IMR-90 (cell line): ENCODE measurements at regions not wholly inside any gene's neighbourhood (a gene's known extent, or its start where the extent isn't known, plus 50 kb on each side); places are given as distances from the start of the nearest gene placed in this dataset.

Experiments
- ATAC-seq: fragments of 200-7000 bp; cut with Tn5 transposase; 2 replicates; pipeline ENCODE4 v1.9.1; 2020; ENCODE audit warnings: low read depth, mild to moderate bottlenecking, moderate library complexity
- BruUV-seq: library from RNA; stranded (reverse); fragments of 400-500 nt; replicated peaks from 2 replicates; lab custom pipeline; 2021; lab: Mats Ljungman, UMichigan
- CTCF ChIA-PET: fragments of 300-600 bp; formaldehyde crosslinking; extraction: SDS; loops from one replicate; lab custom pipeline; 2021; ENCODE audit warnings: antibody characterized with exemption; lab: Yijun Ruan, JAX
- POLR2A ChIA-PET: fragments of 300-600 bp; sonication (Branson Sonifier 250); formaldehyde crosslinking; loops from one replicate; lab custom pipeline; 2022; ENCODE audit warnings: antibody characterized with exemption; ENCODE audit not compliant: unreplicated experiment; lab: Charles Lee
- DNase-seq: peaks from one replicate; pipeline ENCODE4 v3.0.0; 2013
- H2AFZ ChIP-seq: replicated peaks from 2 replicates; pipeline ENCODE3; 2013; ENCODE audit warnings: low read length, mild to moderate bottlenecking; ENCODE audit not compliant: poor library complexity
- H2AK5ac ChIP-seq: 2 replicates; pipeline ENCODE4 v1.6.1; 2013; ENCODE audit warnings: low read depth, low read length, inconsistent platforms
- H2AK9ac ChIP-seq: replicated peaks from 2 replicates; pipeline ENCODE3; 2013; ENCODE audit warnings: mild to moderate bottlenecking, low read depth, low read length, moderate library complexity; ENCODE audit not compliant: poor library complexity
- H2BK120ac ChIP-seq: 2 replicates; pipeline ENCODE4 v1.6.1; 2013; ENCODE audit warnings: low read depth, low read length, inconsistent platforms
- H2BK15ac ChIP-seq: 3 replicates; pipeline ENCODE4 v1.6.1; 2013; ENCODE audit warnings: low read depth, low read length, inconsistent platforms
- H2BK20ac ChIP-seq: 2 replicates; pipeline ENCODE4 v1.6.1; 2013; ENCODE audit warnings: low read depth, mild to moderate bottlenecking, inconsistent platforms, low read length, moderate library complexity
- H2BK5ac ChIP-seq: 2 replicates; pipeline ENCODE4 v1.6.1; 2013; ENCODE audit warnings: mild to moderate bottlenecking, low read depth, low read length, inconsistent platforms; ENCODE audit not compliant: poor library complexity, severe bottlenecking
- H3K14ac ChIP-seq: replicated peaks from 2 replicates; pipeline ENCODE4 v1.6.1; 2013; ENCODE audit warnings: low read depth, low read length, inconsistent platforms
- H3K18ac ChIP-seq: 2 replicates; pipeline ENCODE4 v1.6.1; 2013; ENCODE audit warnings: low read depth, low read length, control low read depth
- H3K23ac ChIP-seq: 2 replicates; pipeline ENCODE4 v1.6.1; 2013; ENCODE audit warnings: low read depth, low read length, inconsistent platforms
- H3K27ac ChIP-seq: 2 replicates; pipeline ENCODE4 v1.5.1; 2013; ENCODE audit warnings: mild to moderate bottlenecking, control low read depth, low read length; ENCODE audit not compliant: insufficient read depth
- H3K27me3 ChIP-seq: 2 replicates; pipeline ENCODE4 v1.6.1; 2013; ENCODE audit warnings: low read length; ENCODE audit not compliant: control insufficient read depth, insufficient read depth
- H3K36me3 ChIP-seq: 2 replicates; pipeline ENCODE4 v1.6.1; 2013; ENCODE audit warnings: low read length, mixed read lengths; ENCODE audit not compliant: control insufficient read depth, insufficient read depth
- H3K4ac ChIP-seq: 2 replicates; pipeline ENCODE4 v1.6.1; 2013; ENCODE audit warnings: low read depth, low read length, inconsistent platforms
- H3K4me1 ChIP-seq: 2 replicates; pipeline ENCODE4 v1.6.1; 2013; ENCODE audit warnings: low read length, mixed read lengths; ENCODE audit not compliant: control insufficient read depth, insufficient read depth
- H3K4me2 ChIP-seq: 2 replicates; pipeline ENCODE4 v1.6.1; 2013; ENCODE audit warnings: low read depth, mild to moderate bottlenecking, control low read depth, low read length, moderate library complexity
- H3K4me3 ChIP-seq: 2 replicates; pipeline ENCODE4 v1.5.1; 2013; ENCODE audit warnings: low read depth, mild to moderate bottlenecking, control low read depth, low read length, moderate library complexity; ENCODE audit not compliant: insufficient read depth
- H3K56ac ChIP-seq: 2 replicates; pipeline ENCODE4 v1.6.1; 2013; ENCODE audit warnings: low read length, inconsistent platforms; ENCODE audit not compliant: insufficient read depth; ENCODE audit errors: extremely low read depth
- H3K79me1 ChIP-seq, 2 experiments: 2 replicates each; pipeline ENCODE4 v1.6.1; 2013; ENCODE audit warnings: low read length in 2 of 2, inconsistent platforms in 1 of 2, low read depth in 1 of 2
- H3K9ac ChIP-seq: 2 replicates; pipeline ENCODE4 v1.6.1; 2013; ENCODE audit warnings: low read depth, low read length, control low read depth
- H3K9me1 ChIP-seq: 2 replicates; pipeline ENCODE4 v1.6.1; 2013; ENCODE audit warnings: low read length, inconsistent platforms; ENCODE audit not compliant: insufficient read depth
- H3K9me3 ChIP-seq: 2 replicates; pipeline ENCODE4 v1.6.1; 2013; ENCODE audit warnings: low read length; ENCODE audit not compliant: control insufficient read depth, insufficient read depth
- H4K20me1 ChIP-seq: 2 replicates; pipeline ENCODE4 v1.6.1; 2013; ENCODE audit warnings: low read length, inconsistent platforms; ENCODE audit not compliant: insufficient read depth
- H4K5ac ChIP-seq: 2 replicates; pipeline ENCODE4 v1.6.1; 2013; ENCODE audit warnings: mild to moderate bottlenecking, low read depth, low read length, control low read depth
- H4K8ac ChIP-seq, 2 experiments: 2 replicates each; pipeline ENCODE4 v1.6.1; 2013; ENCODE audit warnings: low read depth in 2 of 2, low read length in 2 of 2, control low read depth in 1 of 2, inconsistent platforms in 1 of 2
- H4K91ac ChIP-seq: 2 replicates; pipeline ENCODE4 v1.6.1; 2013; ENCODE audit warnings: low read depth, low read length, inconsistent platforms; ENCODE audit not compliant: insufficient read depth
- BHLHE40 ChIP-seq: fragments of 150-350 bp; IDR thresholded peaks from 2 replicates; pipeline ENCODE4 v1.6.1; 2016; ENCODE audit warnings: mild to moderate bottlenecking, low read depth, low read length
- CEBPB ChIP-seq: IDR thresholded peaks from 2 replicates; pipeline ENCODE4 v1.6.1; 2012; ENCODE audit warnings: low read depth, low read length, improper control_type of control experiment
- ELK1 ChIP-seq: fragments of 150-350 bp; IDR thresholded peaks from 2 replicates; pipeline ENCODE4 v1.6.1; 2016; ENCODE audit warnings: low read depth, mild to moderate bottlenecking, low read length, moderate library complexity, borderline replicate concordance
- MAFK ChIP-seq: IDR thresholded peaks from 2 replicates; pipeline ENCODE4 v1.6.1; 2012; ENCODE audit warnings: low read depth, low read length, improper control_type of control experiment
- MXI1 ChIP-seq: IDR thresholded peaks from 2 replicates; pipeline ENCODE4 v1.6.1; 2012; ENCODE audit warnings: low read depth, mild to moderate bottlenecking, low read length, moderate library complexity, borderline replicate concordance
- NFE2L2 ChIP-seq: fragments of 150-350 bp; IDR thresholded peaks from 2 replicates; pipeline ENCODE4 v1.6.1; 2016; ENCODE audit warnings: low read depth, mild to moderate bottlenecking, low read length
- RAD21 ChIP-seq: IDR thresholded peaks from 2 replicates; pipeline ENCODE4 v1.6.1; 2012; ENCODE audit warnings: low read length, improper control_type of control experiment
- RCOR1 ChIP-seq: IDR thresholded peaks from 2 replicates; pipeline ENCODE4 v1.6.1; 2012; ENCODE audit warnings: mild to moderate bottlenecking, low read length, improper control_type of control experiment; ENCODE audit not compliant: insufficient replicate concordance
- SMC3 ChIP-seq: fragments of 150-350 bp; IDR thresholded peaks from 2 replicates; pipeline ENCODE4 v1.6.1; 2016; ENCODE audit warnings: low read depth, mild to moderate bottlenecking, antibody characterized with exemption, low read length, moderate library complexity
- WGBS, 2 experiments: methylation state at CpG; one replicate each; pipeline versions ENCODE4 v1.1.5 to v1.1.7; 2013; ENCODE audit warnings: missing lambda C conversion rate in 2 of 2; ENCODE audit not compliant: insufficient read length in 1 of 2; ENCODE audit errors: extremely low coverage in 2 of 2; 5-methylcytosine and 5-hydroxymethylcytosine counted together
- dilution Hi-C: fragments of 300-500 bp; cut with HindIII; formaldehyde crosslinking; loops from one replicate; pipeline ENCODE4 v1.14.3; 2018; ENCODE audit warnings: low sequenced_read_pairs; ENCODE audit not compliant: unreplicated experiment
- in situ Hi-C: fragments of 300-500 bp; cut with MboI; formaldehyde crosslinking; loops from 3 replicates; pipeline ENCODE4 v1.14.3; 2019; ENCODE audit warnings: low sequenced_read_pairs, inconsistent platforms, mixed read lengths
- intact Hi-C: fragments of 100-400 bp; cut with micrococcal nuclease; formaldehyde crosslinking; loops from 2 replicates; pipeline ENCODE4 v1.10.0; 2022
- TF ChIP-seq, protein P1 (sequence below): fragments of 150-350 bp; IDR thresholded peaks from 2 replicates; pipeline ENCODE4 v1.6.1; 2017; ENCODE audit warnings: mild to moderate bottlenecking, antibody characterized with exemption, low read length, low read depth
- TF ChIP-seq, protein P2 (sequence below): conservative IDR thresholded peaks from 2 replicates; pipeline ENCODE4 v1.5.1; 2012; ENCODE audit warnings: mild to moderate bottlenecking, low read depth, low read length, improper control_type of control experiment

- Histone ChIP-seq H3K36me3 (no peaks in the 10 kb centered on the region), H4K91ac (no peak overlapping the region), H3K4me2 (no peak overlapping the region), H2AK5ac (no peak overlapping the region), H3K4me3 (no peak overlapping the region), H3K4ac (no peak overlapping the region), H4K5ac (no peak overlapping the region), H2AFZ (no peak overlapping the region), H3K14ac (no peak overlapping the region), H4K8ac (no peak overlapping the region), H3K27me3 (no peaks in the 10 kb centered on the region), H2BK5ac (no peak overlapping the region), H2BK20ac (no peak overlapping the region), H2BK15ac (no peak overlapping the region), H3K4me1 (no peaks in the 10 kb centered on the region), H3K79me1 (no peaks in the 10 kb centered on the region), H4K20me1 (no peaks in the 10 kb centered on the region), H3K27ac (no peak overlapping the region), H3K23ac (no peak overlapping the region), H3K18ac (no peak overlapping the region), H3K9me1 (no peaks in the 10 kb centered on the region), H2AK9ac (no peak overlapping the region), H3K9ac (no peak overlapping the region), H2BK120ac (no peak overlapping the region), H3K9me3 (no peaks in the 10 kb centered on the region), H3K56ac (no peak overlapping the region)
- ChIA-PET POLR2A (no interaction called here), CTCF (no interaction called here)
- no peak for DNase-seq
- in situ Hi-C loops, result loop anchor here (25.0 kb wide), 1 partner anchor 909 kb away; the partner anchor contains the start of gene PTH2R
- no CpG with 5 or more reads among the region's 3 CpGs for WGBS, 2 experiments
- intact Hi-C loops, result no loop called here
- no peak for ATAC-seq
- BruUV-seq, result no TSS peak
- TF ChIP-seq MAFK (no peak), RAD21 (no peak), NFE2L2 (no peak), RCOR1 (no peak), BHLHE40 (no peak), CEBPB (no peak), SMC3 (no peak), ELK1 (no peak), MXI1 (no peak)
- TF ChIP-seq, protein P1, sequence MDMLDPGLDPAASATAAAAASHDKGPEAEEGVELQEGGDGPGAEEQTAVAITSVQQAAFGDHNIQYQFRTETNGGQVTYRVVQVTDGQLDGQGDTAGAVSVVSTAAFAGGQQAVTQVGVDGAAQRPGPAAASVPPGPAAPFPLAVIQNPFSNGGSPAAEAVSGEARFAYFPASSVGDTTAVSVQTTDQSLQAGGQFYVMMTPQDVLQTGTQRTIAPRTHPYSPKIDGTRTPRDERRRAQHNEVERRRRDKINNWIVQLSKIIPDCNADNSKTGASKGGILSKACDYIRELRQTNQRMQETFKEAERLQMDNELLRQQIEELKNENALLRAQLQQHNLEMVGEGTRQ, result no peak
- TF ChIP-seq, protein P2, sequence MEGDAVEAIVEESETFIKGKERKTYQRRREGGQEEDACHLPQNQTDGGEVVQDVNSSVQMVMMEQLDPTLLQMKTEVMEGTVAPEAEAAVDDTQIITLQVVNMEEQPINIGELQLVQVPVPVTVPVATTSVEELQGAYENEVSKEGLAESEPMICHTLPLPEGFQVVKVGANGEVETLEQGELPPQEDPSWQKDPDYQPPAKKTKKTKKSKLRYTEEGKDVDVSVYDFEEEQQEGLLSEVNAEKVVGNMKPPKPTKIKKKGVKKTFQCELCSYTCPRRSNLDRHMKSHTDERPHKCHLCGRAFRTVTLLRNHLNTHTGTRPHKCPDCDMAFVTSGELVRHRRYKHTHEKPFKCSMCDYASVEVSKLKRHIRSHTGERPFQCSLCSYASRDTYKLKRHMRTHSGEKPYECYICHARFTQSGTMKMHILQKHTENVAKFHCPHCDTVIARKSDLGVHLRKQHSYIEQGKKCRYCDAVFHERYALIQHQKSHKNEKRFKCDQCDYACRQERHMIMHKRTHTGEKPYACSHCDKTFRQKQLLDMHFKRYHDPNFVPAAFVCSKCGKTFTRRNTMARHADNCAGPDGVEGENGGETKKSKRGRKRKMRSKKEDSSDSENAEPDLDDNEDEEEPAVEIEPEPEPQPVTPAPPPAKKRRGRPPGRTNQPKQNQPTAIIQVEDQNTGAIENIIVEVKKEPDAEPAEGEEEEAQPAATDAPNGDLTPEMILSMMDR, result no peak
- dilution Hi-C loops, result no loop called here
Observed at GRCh38 chr2:209321581-209321980, 102.3 kb upstream of the MAP2 start.
